BLaER1 treated with 17β-estradiol and CSF1 and Interleukin-3, amounts not matched to agents 10 nM and 100 nM (cell line): ENCODE measurements at regions not wholly inside any gene's neighbourhood (a gene's known extent, or its start where the extent isn't known, plus 50 kb on each side); places are given as distances from the start of the nearest gene placed in this dataset.

Source experiments
- H3K27ac ChIP-seq, 11 experiments: shearing (Covaris generic); formaldehyde crosslinking; 2 replicates each; pipeline ENCODE4 v1.8.1; 2022
- H3K27me3 ChIP-seq, 11 experiments: shearing (Covaris generic); formaldehyde crosslinking; 2 replicates each; pipeline ENCODE4 v1.8.1; 2022
- H3K36me3 ChIP-seq, 11 experiments: shearing (Covaris generic); formaldehyde crosslinking; 2 replicates each; pipeline ENCODE4 v1.8.1; 2022
- H3K4me1 ChIP-seq, 10 experiments: shearing (Covaris generic); formaldehyde crosslinking; 2 replicates each; pipeline ENCODE4 v1.8.1; 2022
- H3K4me2 ChIP-seq, 11 experiments: shearing (Covaris generic); formaldehyde crosslinking; 2 replicates each; pipeline ENCODE4 v1.8.1; 2022
- H3K4me3 ChIP-seq, 10 experiments: shearing (Covaris generic); formaldehyde crosslinking; 2 replicates each; pipeline ENCODE4 v1.8.1; 2022
- H3K9ac ChIP-seq, 11 experiments: shearing (Covaris generic); formaldehyde crosslinking; 2 replicates each; pipeline ENCODE4 v1.8.1; 2022
- H3K9me3 ChIP-seq, 11 experiments: shearing (Covaris generic); formaldehyde crosslinking; replicated peaks in 1 of 11; 2 replicates each; pipeline ENCODE4 v1.8.1; 2022
- H4K20me1 ChIP-seq, 11 experiments: shearing (Covaris generic); formaldehyde crosslinking; 2 replicates each; pipeline ENCODE4 v1.8.1; 2022
- Cebpa-rat ChIP-seq, 11 experiments: shearing (Covaris generic); IDR thresholded peaks; 2 replicates each; pipeline ENCODE4 v1.8.1; 2022

GRCh38 chr18:26729449-26729848 lies 136.1 kb downstream of the AQP4 start:
- Histone ChIP-seq H3K27ac (no peak overlapping the region), H3K27me3 (no peaks in the 10 kb centered on the region), H3K4me1 (peaks cover 0 to 2% (median 0%) of the 10 kb centered on the region in 10 experiments; a peak in 2 of 20 replicates), H3K9ac (no peak overlapping the region), H3K4me2 (no peak overlapping the region), H3K36me3 (no peaks in the 10 kb centered on the region), H4K20me1 (no peaks in the 10 kb centered on the region), H3K9me3 (no peaks in the 10 kb centered on the region), H3K4me3 (no peak overlapping the region)
- no peak for TF ChIP-seq Cebpa-rat (IDR thresholded peaks at IDR 0.05)

- Histone ChIP-seq H3K4me1 (peaks cover 0 to 7% (median 2%) of the 10 kb centered on the region in 10 experiments; a peak in 8 of 20 replicates), H3K4me3 (no peak overlapping the region), H3K36me3 (no peaks in the 10 kb centered on the region), H3K27me3 (no peaks in the 10 kb centered on the region), H3K27ac (no peak overlapping the region), H3K9me3 (no peaks in the 10 kb centered on the region), H3K4me2 (no peak overlapping the region), H4K20me1 (no peaks in the 10 kb centered on the region), H3K9ac (no peak overlapping the region)
- no peak for TF ChIP-seq Cebpa-rat (IDR thresholded peaks at IDR 0.05)
Measured at GRCh38 chr18:26729008-26729407, 136.5 kb downstream of the AQP4 start.

- Histone ChIP-seq H3K4me3 (no peak overlapping the region), H3K4me1 (peaks cover 0 to 21% (median 11%) of the 10 kb centered on the region in 10 experiments; a peak in 10 of 20 replicates), H3K36me3 (no peaks in the 10 kb centered on the region), H4K20me1 (no peaks in the 10 kb centered on the region), H3K9me3 (no peaks in the 10 kb centered on the region), H3K9ac (no peak overlapping the region), H3K27me3 (no peaks in the 10 kb centered on the region), H3K4me2 (peak overlapping the region in 7 of 11 experiments; percentile 8 to 65 (median 36); a peak in 11 of 22 replicates), H3K27ac (peak overlapping the region in 1 of 11 experiments; percentile 40; a peak in 1 of 22 replicates)
- TF ChIP-seq Cebpa-rat (IDR thresholded peaks at IDR 0.05) = 0 out of 22 replicates have a peak, but pooled peaks of 1 of the 11 experiments have one; percentile 25
Measured at GRCh38 chr18:26723981-26724380, 141.5 kb downstream of the AQP4 start.

- H3K36me3 ChIP-seq = no peaks in the 10 kb centered on the region
- H3K9ac ChIP-seq = no peak overlapping the region
- H3K4me2 ChIP-seq = no peak overlapping the region
- H4K20me1 ChIP-seq = no peaks in the 10 kb centered on the region
- H3K4me3 ChIP-seq = no peak overlapping the region
- TF ChIP-seq Cebpa-rat (IDR thresholded peaks at IDR 0.05) = no peak
- H3K9me3 ChIP-seq = no peaks in the 10 kb centered on the region
- H3K27ac ChIP-seq = no peak overlapping the region
- H3K27me3 ChIP-seq = no peaks in the 10 kb centered on the region
- peaks cover 0 to 21% (median 11%) of the 10 kb centered on the region in 10 experiments; a peak in 10 of 20 replicates for H3K4me1 ChIP-seq
Measured at GRCh38 chr18:26722565-26722931, 143.0 kb downstream of the AQP4 start.

GRCh38 chr18:26721854-26722564 lies 143.5 kb downstream of the AQP4 start:
- Histone ChIP-seq H3K36me3 (no peaks in the 10 kb centered on the region), H4K20me1 (no peaks in the 10 kb centered on the region), H3K4me1 (peaks cover 0 to 21% (median 11%) of the 10 kb centered on the region in 10 experiments; a peak in 10 of 20 replicates), H3K27ac (no peak overlapping the region), H3K9me3 (no peaks in the 10 kb centered on the region), H3K4me3 (no peak overlapping the region), H3K27me3 (no peaks in the 10 kb centered on the region), H3K4me2 (no peak overlapping the region), H3K9ac (no peak overlapping the region)
- no peak for TF ChIP-seq Cebpa-rat (IDR thresholded peaks at IDR 0.05)

- no peak overlapping the region for H3K9ac ChIP-seq
- peaks cover 0 to 21% (median 11%) of the 10 kb centered on the region in 10 experiments; a peak in 10 of 20 replicates for H3K4me1 ChIP-seq
- no peak overlapping the region for H3K27ac ChIP-seq
- H3K9me3 ChIP-seq = no peaks in the 10 kb centered on the region
- no peak for TF ChIP-seq Cebpa-rat (IDR thresholded peaks at IDR 0.05)
- H3K27me3 ChIP-seq = no peaks in the 10 kb centered on the region
- H3K4me3 ChIP-seq = no peak overlapping the region
- H3K4me2 ChIP-seq = peak overlapping the region in 3 of 11 experiments; percentile 1 to 12 (median 4); a peak in 1 of 22 replicates
- H4K20me1 ChIP-seq = no peaks in the 10 kb centered on the region
- H3K36me3 ChIP-seq = no peaks in the 10 kb centered on the region
Measured at GRCh38 chr18:26719896-26720295, 145.6 kb downstream of the AQP4 start.

- Histone ChIP-seq H3K4me2 (no peak overlapping the region), H4K20me1 (no peaks in the 10 kb centered on the region), H3K9ac (no peak overlapping the region), H3K36me3 (no peaks in the 10 kb centered on the region), H3K4me3 (no peak overlapping the region), H3K9me3 (peaks cover 0 to 25% (median 17%) of the 10 kb centered on the region in 11 experiments; a peak in 13 of 22 replicates), H3K27ac (0 out of 22 replicates have a peak overlapping the region, but pooled peaks of 2 of the 11 experiments have one; percentile 12 to 24), H3K27me3 (no peaks in the 10 kb centered on the region), H3K4me1 (peaks cover 3 to 19% (median 8%) of the 10 kb centered on the region in 10 experiments; a peak in 18 of 20 replicates)
- TF ChIP-seq Cebpa-rat (IDR thresholded peaks at IDR 0.05) = no peak
Measured at GRCh38 chr18:26717123-26717719, 148.3 kb downstream of the AQP4 start.

GRCh38 chr18:26714739-26715138 lies 150.8 kb downstream of the AQP4 start:
- Histone ChIP-seq H4K20me1 (no peaks in the 10 kb centered on the region), H3K9me3 (peaks cover 0 to 29% (median 18%) of the 10 kb centered on the region in 11 experiments; a peak in 13 of 22 replicates), H3K9ac (no peak overlapping the region), H3K4me3 (no peak overlapping the region), H3K36me3 (no peaks in the 10 kb centered on the region), H3K4me2 (no peak overlapping the region), H3K27ac (peak overlapping the region in 6 of 11 experiments; percentile 6 to 91 (median 17); a peak in 6 of 22 replicates), H3K4me1 (peaks cover 28 to 36% (median 32%) of the 10 kb centered on the region in 10 experiments), H3K27me3 (no peaks in the 10 kb centered on the region)
- no peak for TF ChIP-seq Cebpa-rat (IDR thresholded peaks at IDR 0.05)

GRCh38 chr18:26711756-26712155 lies 153.8 kb downstream of the AQP4 start:
- Histone ChIP-seq H3K4me2 (peak overlapping the region; percentile 14 to 88 (median 64)), H3K27ac (peak overlapping the region in 9 of 11 experiments; percentile 52 to 96 (median 91); a peak in 17 of 22 replicates)

More at GRCh38 chr18:26711756-26712155, 153.8 kb downstream of the AQP4 start:
- Histone ChIP-seq H3K27me3 (no peaks in the 10 kb centered on the region), H3K36me3 (no peaks in the 10 kb centered on the region), H3K9me3 (peaks cover 0 to 29% (median 18%) of the 10 kb centered on the region in 11 experiments; a peak in 13 of 22 replicates), H3K9ac (peak overlapping the region in 2 of 11 experiments; percentile 72 to 73; a peak in 4 of 22 replicates), H3K4me3 (no peak overlapping the region), H3K4me1 (peaks cover 36 to 58% (median 50%) of the 10 kb centered on the region in 10 experiments), H4K20me1 (no peaks in the 10 kb centered on the region)
- peak in 4 of 11 experiments; percentile 29 to 68 (median 50); a peak in 5 of 22 replicates for TF ChIP-seq Cebpa-rat (IDR thresholded peaks at IDR 0.05)
